HepG2 (cell line): ENCODE measurements at regions not wholly inside any gene's neighbourhood (a gene's known extent, or its start where the extent isn't known, plus 50 kb on each side); places are given as distances from the start of the nearest gene placed in this dataset.

Source experiments
- ATAC-seq: fragments of 200-7000 bp; cut with Tn5 transposase; 3 replicates; pipeline ENCODE4 v1.9.1; 2020; ENCODE audit warnings: mild to moderate bottlenecking, moderate library complexity
- BruUV-seq: library from RNA; stranded (reverse); fragments of 400-500 nt; replicated peaks from 2 replicates; lab custom pipeline; 2021; lab: Mats Ljungman, UMichigan
- CTCF ChIA-PET: fragments of 300-600 bp; formaldehyde crosslinking; extraction: SDS; loops from one replicate; lab custom pipeline; 2021; ENCODE audit warnings: low total read pairs, inconsistent platforms, low intra/inter-chr PET ratio; lab: Yijun Ruan, JAX
- POLR2A ChIA-PET: fragments of 350-600 bp; sonication (Branson Sonifier 250); formaldehyde crosslinking; loops from one replicate; lab custom pipeline; 2020; ENCODE audit warnings: antibody characterized with exemption, inconsistent platforms; lab: Yijun Ruan, JAX
- DNase-seq: peaks from one replicate; pipeline ENCODE4 v3.0.0-alpha.2; 2015; ENCODE audit warnings: low spot score
- FAIRE-seq: peaks from 3 replicates; lab custom pipeline; 2011; peaks lifted over from hg19 to GRCh38; lab: Jason Lieb, UNC
- H2AFZ ChIP-seq: one replicate; pipeline ENCODE4 v1.6.1; 2011; ENCODE audit warnings: low read length, inconsistent platforms
- H3K27ac ChIP-seq: fragments of 300-600 bp; 3 replicates; pipeline ENCODE4 v1.8.0; 2011; ENCODE audit warnings: mixed run types, mild to moderate bottlenecking, mixed read lengths, low read length, inconsistent platforms; ENCODE audit not compliant: insufficient read depth; ENCODE audit errors: extremely low read length
- H3K27me3 ChIP-seq, 2 experiments: fragments of 200-600 bp in 1 of 2; 2 replicates in 1 of 2; 3 replicates in 1 of 2; pipeline versions ENCODE4 v1.6.0 to v1.8.0; 2011; ENCODE audit warnings: low read length in 2 of 2, mild to moderate bottlenecking in 2 of 2, moderate library complexity in 2 of 2, inconsistent platforms in 1 of 2; ENCODE audit not compliant: insufficient read depth in 2 of 2, control insufficient read depth in 1 of 2
- H3K36me3 ChIP-seq, 2 experiments: fragments of 200-600 bp in 1 of 2; replicated peaks in 1 of 2; 2 replicates in 1 of 2; 3 replicates in 1 of 2; pipeline versions ENCODE4 v1.5.1 to v1.8.0; 2011; ENCODE audit warnings: low read length in 2 of 2, inconsistent platforms in 1 of 2; ENCODE audit not compliant: insufficient read depth in 2 of 2, control insufficient read depth in 1 of 2
- H3K4me1 ChIP-seq: 2 replicates; pipeline ENCODE4 v1.5.1; 2012; ENCODE audit warnings: low read length, inconsistent platforms; ENCODE audit not compliant: insufficient read depth
- H3K4me2 ChIP-seq: 2 replicates; pipeline ENCODE4 v1.6.0; 2011; ENCODE audit warnings: low read depth, low read length, inconsistent platforms
- H3K4me3 ChIP-seq, 3 experiments: fragments of 200-600 bp in 1 of 3; sonication (generic), shearing (Covaris generic) in 1 of 3; replicated peaks in 1 of 3; 2 replicates each; pipeline ENCODE4 v1.5.1; 2011 to 2016; ENCODE audit warnings: low read length in 3 of 3, inconsistent platforms in 2 of 3, low read depth in 2 of 3, mild to moderate bottlenecking in 2 of 3, control low read depth in 1 of 3, mixed read lengths in 1 of 3; ENCODE audit not compliant: insufficient read depth in 1 of 3
- H3K79me2 ChIP-seq: one replicate; pipeline ENCODE4 v1.6.1; 2011; ENCODE audit warnings: low read length, inconsistent platforms; ENCODE audit not compliant: insufficient read depth
- H3K9ac ChIP-seq: 2 replicates; pipeline ENCODE4 v1.6.0; 2011; ENCODE audit warnings: mild to moderate bottlenecking, low read depth, low read length, inconsistent platforms; ENCODE audit not compliant: insufficient read depth
- H3K9me3 ChIP-seq: 2 replicates; pipeline ENCODE4 v1.5.1; 2012; ENCODE audit warnings: mild to moderate bottlenecking, low read length
- H4K20me1 ChIP-seq: 2 replicates; pipeline ENCODE4 v1.6.0; 2011; ENCODE audit warnings: inconsistent platforms, mild to moderate bottlenecking, low read length, moderate library complexity; ENCODE audit not compliant: insufficient read depth
- HES4 ChIP-seq: sonication (generic); formaldehyde crosslinking; IDR thresholded peaks from 2 replicates; pipeline ENCODE4 v1.9.0; 2021; ENCODE audit warnings: mild to moderate bottlenecking, missing genetic modification reagents, borderline replicate concordance
- KDM6A ChIP-seq: IDR thresholded peaks from 2 replicates; pipeline ENCODE4 v1.6.1; 2016; ENCODE audit warnings: low read depth
- ZNF331 ChIP-seq: sonication (generic); formaldehyde crosslinking; IDR thresholded peaks from 2 replicates; pipeline ENCODE4 v1.4.0; 2020; ENCODE audit warnings: missing genetic modification reagents
- WGBS: methylation state at CpG from one replicate; pipeline ENCODE4 v1.1.6; 2017; ENCODE audit warnings: low lambda C conversion rate; 5-methylcytosine and 5-hydroxymethylcytosine counted together
- in situ Hi-C: cut with HindIII; loops from 2 replicates; pipeline ENCODE4 v1.10.0; 2017; ENCODE audit warnings: low pct_unique_long_range_greater_than_20kb; ENCODE audit not compliant: extremely low pct_ligation_motif_present
- intact Hi-C: fragments of 100-400 bp; cut with micrococcal nuclease; formaldehyde crosslinking; loops from one replicate; pipeline ENCODE4 v1.10.0; 2022; ENCODE audit not compliant: unreplicated experiment
- TF ChIP-seq, protein P1 (sequence below): sonication (generic); formaldehyde crosslinking; IDR thresholded peaks from 2 replicates; pipeline ENCODE4 v1.4.0; 2020; ENCODE audit warnings: missing genetic modification reagents

DNA sequence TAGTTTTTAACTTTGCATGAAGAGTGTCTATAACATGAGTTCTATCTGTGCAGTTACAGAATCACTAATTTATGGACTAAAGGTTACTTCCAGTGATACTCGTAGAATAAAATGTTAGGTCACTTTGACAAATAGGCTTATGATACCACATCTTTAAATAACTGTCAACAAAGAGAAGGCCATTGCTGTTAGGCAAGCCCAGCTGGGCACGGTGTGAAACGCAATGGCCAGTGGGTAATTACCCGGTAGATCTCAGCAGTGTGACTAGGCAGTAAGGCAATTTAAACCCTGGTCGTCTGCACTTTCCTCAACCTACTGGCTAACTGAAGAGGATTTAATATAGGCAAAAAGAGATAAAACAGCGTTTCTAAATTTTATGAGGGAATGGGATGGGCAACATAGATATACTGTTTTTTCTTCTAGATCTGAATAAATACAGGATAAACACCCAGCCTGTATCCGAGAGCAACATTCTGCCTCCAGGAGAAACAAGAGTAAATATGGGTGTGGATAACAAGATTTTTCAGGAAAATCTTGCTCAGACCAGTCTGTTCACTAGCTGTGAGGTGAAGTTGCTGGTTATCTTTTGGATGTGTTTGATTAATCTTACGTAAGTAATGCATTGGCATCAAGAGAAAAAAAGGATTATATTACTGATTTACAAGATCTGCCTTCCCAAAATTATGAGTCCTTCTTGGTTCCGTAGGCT is 631.3 kb downstream of the EFNB2 start (continued):
- TF ChIP-seq, protein P1, sequence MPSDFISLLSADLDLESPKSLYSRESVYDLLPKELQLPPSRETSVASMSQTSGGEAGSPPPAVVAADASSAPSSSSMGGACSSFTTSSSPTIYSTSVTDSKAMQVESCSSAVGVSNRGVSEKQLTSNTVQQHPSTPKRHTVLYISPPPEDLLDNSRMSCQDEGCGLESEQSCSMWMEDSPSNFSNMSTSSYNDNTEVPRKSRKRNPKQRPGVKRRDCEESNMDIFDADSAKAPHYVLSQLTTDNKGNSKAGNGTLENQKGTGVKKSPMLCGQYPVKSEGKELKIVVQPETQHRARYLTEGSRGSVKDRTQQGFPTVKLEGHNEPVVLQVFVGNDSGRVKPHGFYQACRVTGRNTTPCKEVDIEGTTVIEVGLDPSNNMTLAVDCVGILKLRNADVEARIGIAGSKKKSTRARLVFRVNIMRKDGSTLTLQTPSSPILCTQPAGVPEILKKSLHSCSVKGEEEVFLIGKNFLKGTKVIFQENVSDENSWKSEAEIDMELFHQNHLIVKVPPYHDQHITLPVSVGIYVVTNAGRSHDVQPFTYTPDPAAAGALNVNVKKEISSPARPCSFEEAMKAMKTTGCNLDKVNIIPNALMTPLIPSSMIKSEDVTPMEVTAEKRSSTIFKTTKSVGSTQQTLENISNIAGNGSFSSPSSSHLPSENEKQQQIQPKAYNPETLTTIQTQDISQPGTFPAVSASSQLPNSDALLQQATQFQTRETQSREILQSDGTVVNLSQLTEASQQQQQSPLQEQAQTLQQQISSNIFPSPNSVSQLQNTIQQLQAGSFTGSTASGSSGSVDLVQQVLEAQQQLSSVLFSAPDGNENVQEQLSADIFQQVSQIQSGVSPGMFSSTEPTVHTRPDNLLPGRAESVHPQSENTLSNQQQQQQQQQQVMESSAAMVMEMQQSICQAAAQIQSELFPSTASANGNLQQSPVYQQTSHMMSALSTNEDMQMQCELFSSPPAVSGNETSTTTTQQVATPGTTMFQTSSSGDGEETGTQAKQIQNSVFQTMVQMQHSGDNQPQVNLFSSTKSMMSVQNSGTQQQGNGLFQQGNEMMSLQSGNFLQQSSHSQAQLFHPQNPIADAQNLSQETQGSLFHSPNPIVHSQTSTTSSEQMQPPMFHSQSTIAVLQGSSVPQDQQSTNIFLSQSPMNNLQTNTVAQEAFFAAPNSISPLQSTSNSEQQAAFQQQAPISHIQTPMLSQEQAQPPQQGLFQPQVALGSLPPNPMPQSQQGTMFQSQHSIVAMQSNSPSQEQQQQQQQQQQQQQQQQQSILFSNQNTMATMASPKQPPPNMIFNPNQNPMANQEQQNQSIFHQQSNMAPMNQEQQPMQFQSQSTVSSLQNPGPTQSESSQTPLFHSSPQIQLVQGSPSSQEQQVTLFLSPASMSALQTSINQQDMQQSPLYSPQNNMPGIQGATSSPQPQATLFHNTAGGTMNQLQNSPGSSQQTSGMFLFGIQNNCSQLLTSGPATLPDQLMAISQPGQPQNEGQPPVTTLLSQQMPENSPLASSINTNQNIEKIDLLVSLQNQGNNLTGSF (CRISPR knock-in tag) = no peak
- TF ChIP-seq HES4 (no peak), ZNF331 (CRISPR knock-in tag) (no peak)
- TF ChIP-seq, all 625 proteins: peak for 0

DNA sequence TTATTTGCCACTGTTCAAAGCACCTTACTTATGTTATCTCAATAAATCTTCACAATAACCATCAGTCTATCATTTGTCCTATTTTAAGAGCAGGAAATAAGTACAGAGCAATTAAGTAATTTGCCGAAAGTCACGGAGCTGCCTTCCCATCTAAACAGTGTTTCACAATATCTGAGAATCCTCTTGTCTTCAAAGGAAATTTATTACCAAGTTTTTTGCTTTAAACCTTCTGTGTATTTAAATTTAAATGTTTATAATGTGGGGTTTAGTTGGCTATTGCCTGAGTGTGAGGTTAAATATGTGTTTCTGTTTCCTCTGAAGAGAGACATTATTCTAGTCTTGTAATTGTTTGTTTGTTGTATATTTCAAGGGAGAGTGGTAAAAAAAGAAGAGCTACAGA is 633.1 kb downstream of the EFNB2 start:
- no peaks in the 10 kb centered on the region for H4K20me1 ChIP-seq
- no peaks in the 10 kb centered on the region for H3K4me1 ChIP-seq
- no peak for ATAC-seq
- no peak for DNase-seq
- in situ Hi-C loops (no loop called here), intact Hi-C loops (no loop called here)
- no TSS peak for BruUV-seq
- no peaks in the 10 kb centered on the region for H3K79me2 ChIP-seq
- H3K9ac ChIP-seq = no peak overlapping the region
- H3K27me3 ChIP-seq = no peaks in the 10 kb centered on the region
- TF ChIP-seq KDM6A (CRISPR knock-in tag) = no peak
- no peaks in the 10 kb centered on the region for H3K36me3 ChIP-seq
- 6% methylated on average over 2 of the region's 2 CpGs for WGBS
- FAIRE-seq = no peak
- H3K9me3 ChIP-seq = no peaks in the 10 kb centered on the region
- H3K4me3 ChIP-seq = no peak overlapping the region
- ChIA-PET POLR2A (no interaction called here), CTCF (no interaction called here)
- H2AFZ ChIP-seq = no peak overlapping the region
- H3K27ac ChIP-seq = no peak overlapping the region
- no peak overlapping the region for H3K4me2 ChIP-seq
